GM12873 (cell line): ENCODE measurements at regions not wholly inside any gene's neighbourhood (a gene's known extent, or its start where the extent isn't known, plus 50 kb on each side); places are given as distances from the start of the nearest gene placed in this dataset.

Experiments
- CTCF ChIP-seq: IDR thresholded peaks from 2 replicates; pipeline ENCODE4 v1.5.1; 2012; ENCODE audit warnings: low read depth, mild to moderate bottlenecking, moderate library complexity, low read length, control low read depth; ENCODE audit not compliant: insufficient read depth; ENCODE audit errors: missing control alignments

- TF ChIP-seq CTCF: no peak
Measured at GRCh38 chr6:10166031-10166430, 248.8 kb downstream of the TFAP2A start.

GRCh38 chr6:10163203-10163962 lies 251.5 kb downstream of the TFAP2A start:
- TF ChIP-seq CTCF: no peak

GRCh38 chr6:10156875-10157274 lies 258.0 kb downstream of the TFAP2A start:
- TF ChIP-seq CTCF: no peak

- TF ChIP-seq CTCF: no peak
Measured at GRCh38 chr6:10154251-10154650, 260.6 kb downstream of the TFAP2A start.

- TF ChIP-seq CTCF: no peak
Measured at GRCh38 chr6:10151144-10151915, 263.5 kb downstream of the TFAP2A start.

GRCh38 chr6:10149603-10150002 lies 265.3 kb downstream of the TFAP2A start:
- no peak for TF ChIP-seq CTCF

- TF ChIP-seq CTCF: no peak
Measured at GRCh38 chr6:10146715-10147451, 268.0 kb downstream of the TFAP2A start.
